Suprapubic skin (tissue), 4 donors: ENCODE measurements at regions not wholly inside any gene's neighbourhood (a gene's known extent, or its start where the extent isn't known, plus 50 kb on each side); places are given as distances from the start of the nearest gene placed in this dataset.

Experiments
- EP300 ChIP-seq: sonication (generic); formaldehyde crosslinking; IDR thresholded peaks from one replicate; pipeline ENCODE4 v1.6.1; 2017; ENCODE audit warnings: antibody characterized with exemption
- POLR2A ChIP-seq, 2 donors: fragments of 450-650 bp; IDR thresholded peaks; one replicate each; pipeline ENCODE4 v1.6.1; 2017; ENCODE audit warnings: antibody characterized with exemption in 2 of 2, mild to moderate bottlenecking in 2 of 2, moderate library complexity in 2 of 2
- POLR2AphosphoS5 ChIP-seq, 3 donors: sonication (generic); formaldehyde crosslinking; IDR thresholded peaks; one replicate each; pipeline ENCODE4 v1.6.1; 2017; ENCODE audit warnings: antibody characterized with exemption in 3 of 3
- TF ChIP-seq, protein P1 (sequence below), 2 donors: fragments of 200-600 bp in 1 of 2; fragments of 450-650 bp in 1 of 2; sonication (generic) in 1 of 2; IDR thresholded peaks; one replicate each; pipeline ENCODE4 v1.5.1; 2016 to 2019; ENCODE audit warnings: antibody characterized with exemption in 2 of 2, mild to moderate bottlenecking in 1 of 2, moderate library complexity in 1 of 2

DNA sequence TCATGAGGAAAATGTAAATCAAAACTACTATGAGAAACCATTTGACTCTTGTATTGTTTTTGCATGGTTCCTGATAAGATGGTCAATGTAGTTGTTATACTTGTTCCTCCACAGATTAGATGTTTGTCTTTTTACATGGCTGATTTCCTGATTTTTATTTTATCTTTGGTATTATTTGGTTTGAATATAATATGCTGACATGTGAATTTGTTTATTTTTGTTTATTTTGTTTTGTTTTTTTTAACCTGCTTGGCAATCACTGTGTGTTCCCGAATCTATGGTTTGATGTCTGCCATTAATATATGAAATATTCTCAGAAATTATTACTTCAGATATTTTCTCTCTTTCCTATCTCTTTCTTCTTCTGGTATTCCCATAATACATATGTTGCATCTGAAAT lies 899.5 kb upstream of the ADGRB3 start:
- TF ChIP-seq POLR2A (IDR thresholded peaks at IDR 0.05) (no peak), POLR2AphosphoS5 (IDR thresholded peaks at IDR 0.05) (no peak), EP300 (no peak)
- TF ChIP-seq, protein P1, sequence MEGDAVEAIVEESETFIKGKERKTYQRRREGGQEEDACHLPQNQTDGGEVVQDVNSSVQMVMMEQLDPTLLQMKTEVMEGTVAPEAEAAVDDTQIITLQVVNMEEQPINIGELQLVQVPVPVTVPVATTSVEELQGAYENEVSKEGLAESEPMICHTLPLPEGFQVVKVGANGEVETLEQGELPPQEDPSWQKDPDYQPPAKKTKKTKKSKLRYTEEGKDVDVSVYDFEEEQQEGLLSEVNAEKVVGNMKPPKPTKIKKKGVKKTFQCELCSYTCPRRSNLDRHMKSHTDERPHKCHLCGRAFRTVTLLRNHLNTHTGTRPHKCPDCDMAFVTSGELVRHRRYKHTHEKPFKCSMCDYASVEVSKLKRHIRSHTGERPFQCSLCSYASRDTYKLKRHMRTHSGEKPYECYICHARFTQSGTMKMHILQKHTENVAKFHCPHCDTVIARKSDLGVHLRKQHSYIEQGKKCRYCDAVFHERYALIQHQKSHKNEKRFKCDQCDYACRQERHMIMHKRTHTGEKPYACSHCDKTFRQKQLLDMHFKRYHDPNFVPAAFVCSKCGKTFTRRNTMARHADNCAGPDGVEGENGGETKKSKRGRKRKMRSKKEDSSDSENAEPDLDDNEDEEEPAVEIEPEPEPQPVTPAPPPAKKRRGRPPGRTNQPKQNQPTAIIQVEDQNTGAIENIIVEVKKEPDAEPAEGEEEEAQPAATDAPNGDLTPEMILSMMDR (IDR thresholded peaks at IDR 0.05), result no peak
